ENCODE measurements at regions not wholly inside any gene's neighbourhood (a gene's known extent, or its start where the extent isn't known, plus 50 kb on each side); places are given as distances from the start of the nearest gene placed in this dataset.

DNA sequence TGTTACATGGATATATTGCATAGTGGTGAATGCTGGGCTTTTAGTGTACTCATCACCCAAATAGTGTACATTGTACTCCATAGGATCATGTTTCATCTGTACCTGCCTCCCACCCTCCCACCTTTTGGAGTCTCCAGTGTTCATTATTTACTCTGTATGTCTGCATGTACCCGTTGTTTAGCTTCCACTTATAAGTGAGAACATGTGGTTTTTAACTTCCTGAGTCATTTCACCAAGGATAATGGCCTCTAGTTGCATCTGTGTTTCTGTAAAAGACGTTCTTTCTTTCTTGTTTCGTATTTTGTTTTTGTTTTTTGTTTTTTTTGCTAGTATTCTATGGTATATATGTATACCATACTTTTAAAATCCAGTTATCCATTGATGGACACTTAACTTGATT is 107.5 kb downstream of the MSTN start:
- Histone ChIP-seq H3K9ac (ENCODE audit: extremely low read depth, insufficient read length, low read length) (no peak overlapping the region), H2AK5ac (ENCODE audit: insufficient read length, low read length) (no peak overlapping the region), H3K4me2 (ENCODE audit: insufficient read depth, insufficient read length, low read length) (no peak overlapping the region), H3T11ph (ENCODE audit: low read length) (no peak overlapping the region), H3K27me3 (ENCODE audit: insufficient read depth, low read length) (no peaks in the 10 kb centered on the region), H3K23ac (ENCODE audit: insufficient read length, low read depth, low read length) (no peak overlapping the region), H4K5ac (ENCODE audit: insufficient read length, low read depth, low read length) (no peak overlapping the region), H3K56ac (ENCODE audit: insufficient read length, low read depth, low read length) (no peak overlapping the region), H2BK120ac (ENCODE audit: low read depth, low read length, poor library complexity, severe bottlenecking) (no peak overlapping the region), H4K91ac (ENCODE audit: insufficient read length, low read depth, low read length) (no peak overlapping the region), H2BK12ac (ENCODE audit: insufficient read length, low read depth, low read length) (no peak overlapping the region), H2BK20ac (ENCODE audit: low read depth, low read length, poor library complexity, severe bottlenecking) (no peak overlapping the region), H3K23me2 (ENCODE audit: insufficient read length, low read depth, low read length, poor library complexity, severe bottlenecking) (no peaks in the 10 kb centered on the region), H2BK5ac (ENCODE audit: insufficient read length, low read length) (no peak overlapping the region), H3K18ac (ENCODE audit: insufficient read length, low read depth, low read length) (no peak overlapping the region), H3K9me3 (ENCODE audit: control insufficient read depth, low read depth, low read length) (no peaks in the 10 kb centered on the region), H3K79me2 (ENCODE audit: insufficient read depth, low read length) (no peaks in the 10 kb centered on the region), H2BK15ac (ENCODE audit: low read depth, low read length) (no peak overlapping the region), H3K4me1 (ENCODE audit: insufficient read depth, low read length) (no peaks in the 10 kb centered on the region), H3K27ac (ENCODE audit: insufficient read length, low read depth, low read length) (no peak overlapping the region), H3K4ac (ENCODE audit: low read depth, low read length) (no peak overlapping the region), H2AFZ (ENCODE audit: low read length) (no peak overlapping the region), H3K14ac (ENCODE audit: insufficient read depth, low read length) (no peak overlapping the region), H4K8ac (replicated peaks; ENCODE audit: insufficient read length, low read depth, low read length) (no peak overlapping the region), H4K20me1 (ENCODE audit: control insufficient read depth, insufficient read depth, insufficient read length) (no peaks in the 10 kb centered on the region), H3K79me1 (ENCODE audit: insufficient read depth, low read depth, low read length, poor library complexity, severe bottlenecking) (no peaks in the 10 kb centered on the region)
- DNase-seq: no peak
- no peak overlapping the region for H3K27ac Mint-ChIP-seq
- no peaks in the 10 kb centered on the region for H3K4me1 Mint-ChIP-seq
- no peaks in the 10 kb centered on the region for H3K36me3 Mint-ChIP-seq (ENCODE audit: insufficient read depth in 1 of 3, low read depth in 3 of 3)
- no peak overlapping the region for H3K4me3 Mint-ChIP-seq
- TF ChIP-seq, protein P1, sequence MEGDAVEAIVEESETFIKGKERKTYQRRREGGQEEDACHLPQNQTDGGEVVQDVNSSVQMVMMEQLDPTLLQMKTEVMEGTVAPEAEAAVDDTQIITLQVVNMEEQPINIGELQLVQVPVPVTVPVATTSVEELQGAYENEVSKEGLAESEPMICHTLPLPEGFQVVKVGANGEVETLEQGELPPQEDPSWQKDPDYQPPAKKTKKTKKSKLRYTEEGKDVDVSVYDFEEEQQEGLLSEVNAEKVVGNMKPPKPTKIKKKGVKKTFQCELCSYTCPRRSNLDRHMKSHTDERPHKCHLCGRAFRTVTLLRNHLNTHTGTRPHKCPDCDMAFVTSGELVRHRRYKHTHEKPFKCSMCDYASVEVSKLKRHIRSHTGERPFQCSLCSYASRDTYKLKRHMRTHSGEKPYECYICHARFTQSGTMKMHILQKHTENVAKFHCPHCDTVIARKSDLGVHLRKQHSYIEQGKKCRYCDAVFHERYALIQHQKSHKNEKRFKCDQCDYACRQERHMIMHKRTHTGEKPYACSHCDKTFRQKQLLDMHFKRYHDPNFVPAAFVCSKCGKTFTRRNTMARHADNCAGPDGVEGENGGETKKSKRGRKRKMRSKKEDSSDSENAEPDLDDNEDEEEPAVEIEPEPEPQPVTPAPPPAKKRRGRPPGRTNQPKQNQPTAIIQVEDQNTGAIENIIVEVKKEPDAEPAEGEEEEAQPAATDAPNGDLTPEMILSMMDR (conservative IDR thresholded peaks at IDR 0.05): no peak
- H3K9me3 Mint-ChIP-seq: no peaks in the 10 kb centered on the region
- H3K27me3 Mint-ChIP-seq (ENCODE audit: low read depth): no peaks in the 10 kb centered on the region
- WGBS (ENCODE audit: extremely low coverage, insufficient read length, low lambda C conversion rate): no CpG with 5 or more reads among the region's 3 CpGs
